ENCODE measurements at regions not wholly inside any gene's neighbourhood (a gene's known extent, or its start where the extent isn't known, plus 50 kb on each side); places are given as distances from the start of the nearest gene placed in this dataset.

- WGBS, 5 donors = 56 to 69% (median 60%) methylated on average over 3 of the region's 3 CpGs
- no peaks in the 10 kb centered on the region for H3K9me3 ChIP-seq
- DNase-seq = no peak
- TF ChIP-seq POLR2AphosphoS5 (IDR thresholded peaks at IDR 0.05) = no peak
- TF ChIP-seq CTCF (IDR thresholded peaks at IDR 0.05) = no peak
- no peak for TF ChIP-seq EP300 (IDR thresholded peaks at IDR 0.05)
- no peak for TF ChIP-seq POLR2A (IDR thresholded peaks at IDR 0.05)
- no peaks in the 10 kb centered on the region for H3K27me3 ChIP-seq
- intact Hi-C loops (cut with DNase I; ENCODE audit: low total_unique reads) = no loop called here
- H3K36me3 ChIP-seq = no peaks in the 10 kb centered on the region
- H3K4me1 ChIP-seq = no peaks in the 10 kb centered on the region
- no peak overlapping the region for H3K4me3 ChIP-seq
- H3K27ac ChIP-seq = no peak overlapping the region
These were observed 169.0 kb upstream of the NRSN1 start for GRCh38 chr6:23957017-23957416.

GRCh38 chr6:23964865-23965264 lies 161.2 kb upstream of the NRSN1 start:
- no peak overlapping the region for H3K4me3 ChIP-seq
- H3K27me3 ChIP-seq = no peaks in the 10 kb centered on the region
- 61 to 77% (median 73%) methylated on average over 5 of the region's 5 CpGs for WGBS, 5 donors
- TF ChIP-seq EP300 (IDR thresholded peaks at IDR 0.05) (no peak), CTCF (IDR thresholded peaks at IDR 0.05) (no peak), POLR2A (IDR thresholded peaks at IDR 0.05) (no peak), POLR2AphosphoS5 (IDR thresholded peaks at IDR 0.05) (no peak)
- intact Hi-C loops (cut with DNase I; ENCODE audit: low total_unique reads) = no loop called here
- no peak overlapping the region for H3K27ac ChIP-seq
- DNase-seq = no peak
- no peaks in the 10 kb centered on the region for H3K4me1 ChIP-seq
- H3K36me3 ChIP-seq = no peaks in the 10 kb centered on the region
- H3K9me3 ChIP-seq = no peaks in the 10 kb centered on the region

GRCh38 chr6:23969344-23969743 lies 156.7 kb upstream of the NRSN1 start:
- WGBS, 5 donors = 90 to 95% (median 93%) methylated on average over 1 of the region's 1 CpG
- intact Hi-C loops (cut with DNase I; ENCODE audit: low total_unique reads) = no loop called here

GRCh38 chr6:23977706-23978105 lies 148.3 kb upstream of the NRSN1 start:
- H3K27ac ChIP-seq = no peak overlapping the region
- no peaks in the 10 kb centered on the region for H3K9me3 ChIP-seq
- H3K36me3 ChIP-seq = no peaks in the 10 kb centered on the region
- no peak for DNase-seq
- no peak overlapping the region for H3K4me3 ChIP-seq
- intact Hi-C loops (cut with DNase I; ENCODE audit: low total_unique reads) = no loop called here
- WGBS, 5 donors = 33 to 76% (median 56%) methylated on average over 1 of the region's 1 CpG
- no peaks in the 10 kb centered on the region for H3K27me3 ChIP-seq
- no peaks in the 10 kb centered on the region for H3K4me1 ChIP-seq
- TF ChIP-seq POLR2A (IDR thresholded peaks at IDR 0.05) (no peak), EP300 (IDR thresholded peaks at IDR 0.05) (no peak), POLR2AphosphoS5 (IDR thresholded peaks at IDR 0.05) (no peak), CTCF (IDR thresholded peaks at IDR 0.05) (no peak)

More at GRCh38 chr6:23969344-23969743, 156.7 kb upstream of the NRSN1 start:
- no peaks in the 10 kb centered on the region for H3K4me1 ChIP-seq
- no peaks in the 10 kb centered on the region for H3K27me3 ChIP-seq
- H3K9me3 ChIP-seq = no peaks in the 10 kb centered on the region
- H3K36me3 ChIP-seq = no peaks in the 10 kb centered on the region
- no peak for DNase-seq
- H3K27ac ChIP-seq = no peak overlapping the region
- TF ChIP-seq POLR2AphosphoS5 (IDR thresholded peaks at IDR 0.05) (no peak), CTCF (IDR thresholded peaks at IDR 0.05) (no peak), EP300 (IDR thresholded peaks at IDR 0.05) (no peak), POLR2A (IDR thresholded peaks at IDR 0.05) (no peak)
- no peak overlapping the region for H3K4me3 ChIP-seq

Data from stomach (tissue), 8 donors.